ENCODE measurements at regions not wholly inside any gene's neighbourhood (a gene's known extent, or its start where the extent isn't known, plus 50 kb on each side); places are given as distances from the start of the nearest gene placed in this dataset.

DNA sequence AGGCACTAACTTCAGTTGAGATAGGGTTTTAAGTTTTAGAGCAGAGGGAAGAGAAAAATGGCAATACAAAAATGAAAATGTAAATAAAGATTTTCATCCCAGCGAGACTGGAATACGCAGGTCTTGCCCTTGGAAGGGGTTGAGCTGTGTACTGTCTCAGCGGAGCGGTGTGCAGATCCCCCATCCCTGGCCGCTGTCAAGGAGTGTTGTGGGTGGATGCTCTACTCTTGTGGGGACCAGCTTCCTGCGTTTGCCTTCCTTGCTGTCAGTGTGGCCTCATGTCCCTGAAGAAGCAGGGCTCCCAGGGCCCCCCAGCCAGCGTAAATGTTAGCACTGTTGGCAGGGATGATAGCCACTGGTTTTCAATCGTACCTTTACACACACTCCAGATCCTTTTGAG is 249.7 kb upstream of the PITRM1 start:
- TF ChIP-seq, protein P1, sequence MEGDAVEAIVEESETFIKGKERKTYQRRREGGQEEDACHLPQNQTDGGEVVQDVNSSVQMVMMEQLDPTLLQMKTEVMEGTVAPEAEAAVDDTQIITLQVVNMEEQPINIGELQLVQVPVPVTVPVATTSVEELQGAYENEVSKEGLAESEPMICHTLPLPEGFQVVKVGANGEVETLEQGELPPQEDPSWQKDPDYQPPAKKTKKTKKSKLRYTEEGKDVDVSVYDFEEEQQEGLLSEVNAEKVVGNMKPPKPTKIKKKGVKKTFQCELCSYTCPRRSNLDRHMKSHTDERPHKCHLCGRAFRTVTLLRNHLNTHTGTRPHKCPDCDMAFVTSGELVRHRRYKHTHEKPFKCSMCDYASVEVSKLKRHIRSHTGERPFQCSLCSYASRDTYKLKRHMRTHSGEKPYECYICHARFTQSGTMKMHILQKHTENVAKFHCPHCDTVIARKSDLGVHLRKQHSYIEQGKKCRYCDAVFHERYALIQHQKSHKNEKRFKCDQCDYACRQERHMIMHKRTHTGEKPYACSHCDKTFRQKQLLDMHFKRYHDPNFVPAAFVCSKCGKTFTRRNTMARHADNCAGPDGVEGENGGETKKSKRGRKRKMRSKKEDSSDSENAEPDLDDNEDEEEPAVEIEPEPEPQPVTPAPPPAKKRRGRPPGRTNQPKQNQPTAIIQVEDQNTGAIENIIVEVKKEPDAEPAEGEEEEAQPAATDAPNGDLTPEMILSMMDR (IDR thresholded peaks at IDR 0.05): no peak
- no peak for TF ChIP-seq POLR2A (IDR thresholded peaks at IDR 0.05)
